T1000 (cell line): ENCODE measurements at regions not wholly inside any gene's neighbourhood (a gene's known extent, or its start where the extent isn't known, plus 50 kb on each side); places are given as distances from the start of the nearest gene placed in this dataset.

ENCODE experiments used
- DNase-seq: peaks from one replicate; lab custom pipeline; 2025; ENCODE audit warnings: mixed read lengths; lab: John Stamatoyannopoulos, UW

DNA sequence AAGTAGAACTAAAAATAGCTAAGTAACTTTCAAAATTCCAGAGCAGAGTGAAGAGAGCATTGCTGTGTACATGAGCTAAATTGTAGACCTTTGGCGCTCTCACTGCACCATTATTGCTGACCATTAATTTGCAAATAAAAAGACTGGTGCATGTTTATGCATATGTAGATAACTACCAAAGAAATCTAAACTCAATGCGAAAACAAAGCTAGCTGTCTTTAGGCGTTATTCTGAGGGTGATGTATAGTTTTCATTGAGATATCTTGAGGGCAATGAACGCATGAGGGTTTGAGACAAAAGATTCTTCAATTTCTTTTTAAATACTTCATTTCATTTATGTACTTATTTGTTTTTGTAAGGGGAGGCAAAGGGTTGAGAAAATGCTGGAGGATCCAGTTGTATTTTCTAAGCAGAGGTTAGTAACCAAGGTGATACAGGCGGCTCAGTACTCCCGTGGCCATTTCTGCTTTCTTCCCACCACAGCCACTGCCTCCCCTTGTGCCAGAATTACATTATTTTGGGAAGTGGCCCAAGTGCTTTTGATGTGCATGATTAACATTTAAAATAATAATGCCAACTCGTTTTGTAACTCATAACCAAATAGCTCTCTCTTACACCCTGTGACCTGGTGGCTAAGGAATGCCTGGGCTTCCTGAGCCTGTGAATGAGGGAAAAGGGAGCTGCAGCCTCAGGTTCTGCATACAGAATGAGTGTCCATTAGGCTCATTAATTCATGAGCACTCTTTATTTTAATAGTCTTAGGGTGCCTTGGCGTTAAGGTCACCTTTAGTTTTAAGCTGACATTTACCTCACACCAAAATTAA lies 797.8 kb upstream of the GYPC start:
- DNase-seq, result no peak

DNA sequence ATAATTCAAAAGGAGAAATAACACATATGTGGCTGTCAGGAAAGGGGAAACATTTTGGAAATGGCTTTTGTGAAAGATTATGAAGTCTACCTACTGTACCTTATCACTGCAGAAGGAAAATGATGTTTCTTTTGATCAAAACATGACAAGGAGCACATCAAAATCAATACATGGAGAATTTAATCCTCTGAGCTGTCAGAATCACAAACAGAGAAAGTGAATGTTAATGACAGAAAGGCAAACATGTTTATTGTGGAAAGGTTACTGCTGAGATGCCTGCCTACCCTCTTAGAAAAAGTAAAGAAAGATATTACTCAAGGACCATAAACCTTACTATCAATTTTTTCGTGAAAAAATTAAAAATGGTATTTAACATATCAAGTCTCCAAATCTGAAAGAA lies 794.5 kb upstream of the GYPC start:
- no peak for DNase-seq

- DNase-seq, result no peak
Measured at GRCh38 chr2:125867908-125868307, 788.0 kb upstream of the GYPC start.

DNA sequence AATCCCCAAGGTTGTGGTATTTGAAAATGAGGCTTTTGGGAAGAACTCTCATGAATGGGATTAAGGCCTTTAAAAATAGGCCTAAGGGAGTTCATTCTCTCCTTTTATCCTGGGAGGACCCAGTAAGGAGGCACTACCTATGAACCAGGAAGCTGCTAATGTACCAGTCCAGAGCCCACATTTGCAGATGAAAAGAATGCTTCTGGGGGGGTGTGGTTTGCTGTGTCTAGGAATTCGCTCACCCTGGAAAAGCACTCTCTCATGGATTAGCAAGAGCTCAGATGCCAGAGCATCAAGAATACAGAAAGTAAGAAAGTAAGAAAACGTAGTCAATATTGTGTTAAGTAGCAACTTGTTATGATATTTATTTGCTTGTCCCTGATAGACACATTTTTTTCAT lies 785.7 kb upstream of the GYPC start:
- DNase-seq, result no peak

GRCh38 chr2:125870746-125871145 lies 785.2 kb upstream of the GYPC start:
- no peak for DNase-seq

DNA sequence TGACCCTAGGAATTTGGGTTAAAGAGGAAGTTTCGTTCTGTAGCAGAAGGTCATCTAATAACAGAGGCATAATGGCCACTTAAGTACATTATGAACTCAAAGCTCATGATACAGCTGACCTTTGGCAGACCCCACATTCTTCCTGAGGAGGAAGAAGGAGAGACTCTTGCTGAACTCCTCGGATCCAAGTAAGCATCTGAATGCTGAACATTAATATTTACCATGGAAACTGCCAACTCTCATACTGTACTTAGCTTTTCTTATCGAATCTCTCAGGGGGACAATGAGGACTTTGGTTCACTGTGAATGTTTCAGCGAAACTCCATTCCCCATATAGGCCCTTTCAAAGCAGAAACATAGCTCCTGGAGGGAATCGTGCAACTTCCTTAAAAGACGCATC lies 781.4 kb upstream of the GYPC start:
- no peak for DNase-seq

DNA sequence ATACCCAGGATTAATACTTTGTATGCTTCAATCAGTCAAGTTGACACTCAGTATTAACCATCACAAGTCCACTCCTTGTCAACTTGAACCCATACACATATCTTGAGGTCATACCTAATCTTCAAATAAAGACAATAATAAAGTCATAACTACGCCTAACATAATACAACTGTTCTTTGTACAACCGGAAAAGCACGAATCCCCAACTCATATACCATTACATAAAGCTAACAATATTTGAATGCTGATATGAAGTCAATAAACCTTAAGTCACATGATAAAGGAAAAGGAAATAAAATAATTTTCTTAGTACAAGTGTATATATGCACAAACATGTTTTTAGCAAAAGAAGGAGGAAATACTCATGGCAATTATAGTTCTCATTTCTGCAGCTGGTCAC lies 770.6 kb upstream of the GYPC start:
- DNase-seq, result no peak

DNA sequence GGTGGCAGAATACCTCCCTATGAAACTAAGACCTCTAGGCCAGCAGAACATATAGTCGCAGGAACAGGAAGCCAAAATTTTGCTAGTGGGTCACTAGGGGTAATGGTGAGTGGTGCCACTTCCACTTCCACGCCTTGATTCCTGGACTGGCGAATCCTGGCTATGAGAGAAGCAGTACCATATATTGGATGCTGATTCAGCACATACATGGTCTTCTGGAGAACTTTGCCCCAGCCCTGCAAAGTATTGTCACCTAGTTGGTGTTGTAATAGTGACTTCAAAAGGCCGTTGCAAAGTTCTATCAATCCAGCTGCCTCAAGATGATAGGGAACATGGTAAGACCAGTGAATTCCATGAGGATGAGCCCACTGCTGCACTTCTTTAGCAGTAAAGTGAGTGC lies 769.8 kb upstream of the GYPC start:
- DNase-seq, result no peak

DNA sequence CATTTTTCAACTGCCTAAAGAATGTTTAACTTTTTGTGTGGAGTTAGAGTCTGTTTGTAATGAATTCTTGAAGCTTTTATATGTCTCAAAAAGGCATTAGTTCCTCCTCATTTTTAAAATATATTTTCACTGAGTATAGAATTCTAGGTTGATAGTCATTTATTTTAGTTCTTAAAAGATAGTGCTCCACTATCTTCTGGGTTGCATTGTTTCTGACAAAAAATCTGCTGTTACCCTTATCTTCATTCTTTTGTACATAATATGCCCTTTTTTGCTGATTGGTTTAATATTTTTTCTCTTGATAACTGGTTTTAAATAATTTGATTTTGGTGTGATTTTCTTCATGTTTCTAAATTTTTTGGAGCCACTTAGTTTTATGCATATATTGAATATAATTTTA lies 754.7 kb upstream of the GYPC start:
- no peak for DNase-seq

DNA sequence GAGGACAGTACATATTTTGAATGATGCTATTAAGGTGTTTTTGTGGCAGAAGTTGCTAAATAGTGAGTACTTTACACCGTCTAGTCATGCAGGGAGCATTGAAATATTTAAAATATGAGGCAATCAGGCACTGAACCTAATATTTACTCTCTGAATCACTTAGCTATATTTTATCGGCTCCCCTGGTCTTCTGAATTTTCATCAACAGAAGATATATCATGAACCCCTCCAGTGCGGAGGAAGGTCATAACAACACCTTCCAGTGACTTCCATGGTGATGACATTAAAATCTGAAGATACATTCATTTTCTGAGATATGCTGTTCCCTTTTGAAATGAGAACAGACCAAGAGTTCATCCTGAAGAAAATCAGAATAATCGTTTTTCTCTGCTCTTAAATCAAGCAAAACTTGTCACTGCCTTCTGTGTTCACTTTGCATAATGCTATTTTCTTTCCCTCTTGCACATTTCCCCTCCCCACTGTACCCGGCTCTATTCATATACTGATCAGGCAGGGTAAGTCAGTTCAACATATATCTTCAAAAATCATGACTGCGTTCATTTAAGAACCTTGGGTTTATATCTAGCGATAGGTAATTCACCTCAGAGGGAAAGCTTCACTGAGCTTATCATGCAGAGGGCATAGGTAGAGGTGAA lies 729.9 kb upstream of the GYPC start:
- no peak for DNase-seq

- DNase-seq, result no peak
Measured at GRCh38 chr2:125935559-125935958, 720.4 kb upstream of the GYPC start.

DNA sequence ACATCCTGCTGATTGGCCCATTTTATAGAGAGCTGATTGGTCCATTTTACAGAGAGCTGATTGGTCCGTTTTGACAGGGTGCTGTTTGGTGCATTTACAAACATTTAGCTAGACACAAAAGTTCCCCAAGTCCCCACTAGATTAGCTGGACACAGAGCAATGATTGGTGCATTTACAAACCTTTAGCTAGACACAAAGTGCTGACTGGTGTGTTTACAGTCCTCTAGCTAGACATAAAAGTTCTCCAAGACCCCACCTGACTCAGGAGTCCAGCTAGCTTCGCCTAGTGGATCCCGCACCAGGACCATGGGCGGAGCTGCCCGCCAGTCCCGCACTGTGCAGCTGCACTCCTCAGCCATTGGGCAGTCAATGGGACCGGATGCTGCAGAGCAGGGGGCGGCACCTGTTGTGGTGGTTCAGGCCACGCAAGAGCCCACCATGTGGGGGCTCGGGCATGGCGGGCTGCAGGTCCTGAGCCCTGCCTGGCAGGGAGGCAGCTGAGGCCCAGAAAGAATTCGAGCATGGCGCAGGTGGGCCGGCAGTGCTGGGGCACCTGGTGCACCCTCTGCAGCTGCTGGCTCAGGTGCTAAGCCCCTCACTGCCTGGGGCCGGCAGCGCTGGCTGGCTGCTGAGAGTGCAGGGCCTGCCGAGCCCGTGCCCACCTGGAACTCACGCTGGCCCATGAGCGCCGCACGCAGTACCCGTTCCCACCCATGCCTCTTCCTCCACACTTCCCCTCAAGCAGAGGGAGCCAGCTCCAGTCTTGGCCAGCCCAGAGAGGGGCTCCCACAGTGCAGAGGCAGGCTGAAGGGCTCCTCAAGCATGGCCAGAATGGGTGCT lies 713.2 kb upstream of the GYPC start:
- no peak for DNase-seq

- no peak for DNase-seq
Measured at GRCh38 chr2:125959047-125959446, 696.9 kb upstream of the GYPC start.

GRCh38 chr2:125961739-125962138 lies 694.2 kb upstream of the GYPC start:
- no peak for DNase-seq

GRCh38 chr2:125979886-125980285 lies 676.1 kb upstream of the GYPC start:
- DNase-seq, result no peak

- DNase-seq, result no peak
Measured at GRCh38 chr2:125983364-125983763, 672.6 kb upstream of the GYPC start.

GRCh38 chr2:126029316-126029715 lies 626.6 kb upstream of the GYPC start:
- DNase-seq, result no peak

DNA sequence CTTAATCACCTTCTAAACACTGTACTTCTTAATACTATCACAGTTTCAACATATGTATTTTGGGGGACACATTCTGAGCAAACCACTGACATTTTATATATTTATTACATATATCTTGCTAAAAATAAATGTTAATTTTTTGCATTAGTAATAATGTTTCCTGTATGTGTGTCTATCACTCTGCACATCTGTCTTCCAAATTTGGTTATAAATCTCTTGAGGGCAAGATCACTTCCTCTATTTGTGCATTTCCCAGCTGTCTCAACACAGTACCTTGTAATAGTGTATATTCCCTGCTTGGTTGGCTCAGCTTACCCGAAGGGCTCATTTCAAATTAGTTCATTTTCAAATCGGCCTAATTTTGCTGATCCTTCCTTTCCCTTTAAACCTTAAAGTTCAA lies 617.1 kb upstream of the GYPC start:
- no peak for DNase-seq

DNA sequence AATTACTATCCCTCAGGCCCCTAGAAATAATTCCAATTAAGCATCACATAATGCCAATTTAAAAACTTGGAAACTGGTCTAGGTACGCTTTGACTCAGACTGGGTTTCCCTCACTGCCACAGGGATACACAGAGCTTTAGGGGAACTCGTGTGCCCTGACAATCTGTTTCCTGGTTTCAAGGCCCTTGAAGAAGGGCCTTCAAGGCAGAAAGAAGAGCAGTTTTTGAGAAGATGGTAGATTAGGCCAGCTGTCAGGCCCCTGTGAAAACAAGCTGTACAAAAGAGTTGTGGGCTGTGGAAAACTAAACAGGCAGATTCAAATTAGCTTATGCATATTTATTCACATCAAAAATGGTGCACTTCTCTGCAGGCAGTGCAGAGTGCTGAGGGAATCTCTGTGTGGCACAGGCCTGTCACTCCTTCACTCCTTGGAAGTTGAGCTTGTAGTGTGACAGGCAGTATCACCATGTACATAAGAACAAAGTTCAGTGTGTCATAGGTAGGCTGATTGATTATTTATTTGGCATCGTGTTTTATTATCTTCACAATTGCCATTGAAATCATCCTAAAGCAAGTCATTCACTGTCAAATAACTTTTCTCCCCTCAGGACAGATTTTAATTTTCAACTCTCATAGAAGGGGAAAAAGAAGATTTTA lies 614.4 kb upstream of the GYPC start:
- DNase-seq, result no peak

DNA sequence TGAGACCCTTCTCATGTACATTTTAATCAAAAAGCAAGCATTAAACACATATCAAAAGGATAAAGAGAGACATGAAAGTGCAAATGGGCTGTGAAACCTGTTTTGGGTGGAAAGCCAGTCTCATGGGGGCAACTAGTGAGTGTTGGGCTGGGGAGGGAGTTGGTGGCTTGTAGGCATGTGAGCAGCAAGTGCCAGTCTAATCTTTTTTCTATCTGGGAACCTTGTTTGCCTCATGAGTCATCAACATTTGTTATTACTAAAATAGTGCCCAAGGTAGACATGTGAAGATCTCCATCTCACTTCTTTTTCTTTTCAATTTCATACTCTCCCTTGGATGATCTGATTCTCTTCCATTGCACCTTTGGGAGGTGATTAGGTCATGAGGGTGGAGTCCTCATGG lies 613.9 kb upstream of the GYPC start:
- no peak for DNase-seq

DNA sequence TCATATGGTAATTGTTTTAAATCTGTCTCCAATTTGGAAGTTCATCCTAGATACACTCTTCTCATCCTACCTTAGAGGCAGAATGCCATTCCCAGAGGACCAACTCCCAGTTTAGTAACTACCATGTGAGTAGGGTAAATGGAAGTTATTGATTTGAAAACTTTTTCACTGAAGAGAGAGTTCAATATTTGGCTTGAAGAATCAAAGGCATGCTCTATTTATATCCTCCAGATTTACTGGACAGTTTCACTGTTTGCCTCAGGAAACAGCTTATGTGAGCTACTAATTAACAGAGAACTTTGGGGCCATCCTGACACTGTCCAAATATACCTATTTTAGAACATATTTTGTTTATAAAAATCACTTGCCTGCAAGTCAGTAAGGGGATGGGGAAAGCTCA lies 607.2 kb upstream of the GYPC start:
- DNase-seq, result no peak

DNA sequence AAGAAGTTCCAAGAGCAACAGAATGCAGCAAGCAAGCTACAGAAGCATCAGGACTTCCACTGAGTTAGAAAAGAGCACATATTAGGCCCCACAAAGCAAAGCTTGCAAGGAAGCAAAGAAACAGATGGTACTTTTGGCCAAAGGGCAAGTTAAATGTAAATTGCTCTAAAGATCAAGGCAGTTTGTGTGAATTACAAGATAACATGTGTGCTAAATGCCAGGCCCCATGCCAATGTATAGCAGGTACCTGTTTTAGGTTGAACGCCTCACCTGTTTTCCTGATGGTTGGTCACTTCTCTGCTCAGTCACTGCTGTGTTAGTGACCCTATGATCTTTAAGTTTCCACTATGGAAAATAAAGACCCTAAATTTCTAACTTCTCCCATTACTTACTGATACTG lies 606.5 kb upstream of the GYPC start:
- no peak for DNase-seq
